NT2/D1 (cell line): ENCODE measurements at regions not wholly inside any gene's neighbourhood (a gene's known extent, or its start where the extent isn't known, plus 50 kb on each side); places are given as distances from the start of the nearest gene placed in this dataset.

ENCODE experiments used
- SUZ12 ChIP-seq: IDR thresholded peaks from 2 replicates; pipeline ENCODE4 v1.6.1; 2011; ENCODE audit not compliant: insufficient read length, insufficient read depth; ENCODE audit errors: extremely low read depth
- ZNF274 ChIP-seq: IDR thresholded peaks from 2 replicates; pipeline ENCODE4 v1.6.1; 2011; ENCODE audit warnings: mild to moderate bottlenecking, low read depth, low read length

GRCh38 chr6:164378330-164378729 lies 931.1 kb downstream of the C6orf118 start:
- TF ChIP-seq ZNF274 (no peak), SUZ12 (no peak)
